Dermis blood vessel endothelial cell (primary cell): ENCODE measurements at regions not wholly inside any gene's neighbourhood (a gene's known extent, or its start where the extent isn't known, plus 50 kb on each side); places are given as distances from the start of the nearest gene placed in this dataset.

ENCODE experiments used
- DNase-seq: peaks from one replicate; pipeline ENCODE4 v3.0.0; 2010

GRCh38 chr12:127286281-127286680, 980.7 kb upstream of the TMEM132C start:
- no peak for DNase-seq

DNA sequence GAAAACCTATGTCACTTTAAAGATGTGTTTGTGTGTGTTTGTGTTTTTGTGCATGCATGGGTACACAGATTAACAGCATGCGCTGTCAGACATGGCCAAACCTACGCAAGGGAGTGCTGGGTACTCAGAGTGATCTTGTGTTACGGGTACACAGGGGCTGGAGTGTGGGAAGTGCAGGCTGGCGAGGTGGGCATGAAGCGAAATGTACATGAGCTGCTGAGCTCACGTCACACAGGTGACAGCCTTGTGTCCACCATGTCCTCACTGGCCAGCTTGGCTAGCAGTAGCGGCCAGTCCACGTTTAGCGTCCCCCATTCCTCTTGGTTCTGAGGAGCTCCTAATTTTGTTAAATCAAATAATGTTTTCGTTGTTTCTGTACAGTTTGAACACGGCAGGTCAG, 979.7 kb upstream of the TMEM132C start:
- no peak for DNase-seq

GRCh38 chr12:127290251-127290650, 976.7 kb upstream of the TMEM132C start:
- no peak for DNase-seq

GRCh38 chr12:127292736-127293135, 974.2 kb upstream of the TMEM132C start:
- DNase-seq: no peak

DNA sequence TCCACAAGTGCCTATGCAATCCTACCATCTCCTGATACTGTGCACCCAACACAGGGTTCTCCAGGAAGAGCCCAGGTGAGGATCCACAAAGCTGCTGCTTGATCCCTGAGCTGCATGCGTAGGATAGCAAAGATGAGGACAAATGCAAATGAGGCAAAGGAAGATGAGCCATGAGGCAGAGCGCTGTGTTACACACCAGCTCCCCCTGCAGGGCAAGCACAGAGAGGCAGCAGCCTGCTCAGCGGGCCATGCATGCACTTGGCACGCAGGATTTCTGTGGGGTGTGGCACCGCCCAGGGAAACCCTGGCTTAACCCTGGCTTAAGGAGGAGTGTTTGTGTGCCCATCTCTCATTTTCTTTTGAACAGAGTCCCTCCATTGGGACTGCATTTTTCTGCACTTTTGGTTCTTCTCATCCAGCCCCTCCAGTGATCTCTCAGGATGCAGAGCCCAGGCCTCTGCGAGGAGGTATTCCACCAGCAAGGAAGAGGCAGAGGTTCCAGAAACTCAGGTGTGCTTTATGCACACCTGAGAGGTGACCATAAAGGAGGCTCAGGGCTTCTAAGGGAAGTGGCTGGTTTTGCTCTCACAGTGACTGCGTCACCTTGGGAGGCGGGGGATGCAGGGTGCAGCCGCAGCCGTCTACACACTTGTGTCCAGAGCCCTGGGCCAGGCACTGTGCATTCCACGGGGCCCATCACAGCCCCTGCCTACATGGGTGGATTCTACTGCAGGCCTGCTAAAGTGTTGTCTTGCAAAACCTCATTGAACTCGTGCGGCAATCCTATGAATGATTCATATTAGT, 973.3 kb upstream of the TMEM132C start:
- no peak for DNase-seq

DNA sequence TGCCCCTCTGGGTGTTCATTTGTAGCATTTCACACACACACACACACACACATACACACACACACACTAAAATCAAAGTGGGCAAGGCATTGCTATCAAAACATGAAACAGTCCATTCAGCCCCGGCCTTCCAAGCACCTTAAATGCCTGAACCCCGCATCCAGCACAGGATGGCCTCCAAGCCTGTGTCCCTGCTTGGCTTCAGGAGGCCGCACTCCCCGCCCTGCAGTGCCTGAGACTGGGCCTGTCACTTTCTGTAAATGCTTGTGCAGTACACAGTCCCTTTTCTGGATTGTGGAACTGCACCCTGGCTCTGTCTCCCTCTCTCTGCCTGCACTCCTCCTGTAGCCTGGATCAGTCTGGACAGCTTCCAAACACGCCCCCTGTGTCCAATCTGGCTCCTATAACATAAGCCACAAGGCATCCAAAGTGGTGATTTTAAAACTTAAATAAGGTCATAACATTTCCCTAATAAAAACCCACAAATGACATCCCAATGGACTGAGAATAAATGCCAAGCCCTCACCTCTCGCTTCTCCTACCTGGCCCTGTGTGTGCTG, 972.2 kb upstream of the TMEM132C start:
- no peak for DNase-seq

GRCh38 chr12:127295630-127296029, 971.3 kb upstream of the TMEM132C start:
- DNase-seq: no peak

DNA sequence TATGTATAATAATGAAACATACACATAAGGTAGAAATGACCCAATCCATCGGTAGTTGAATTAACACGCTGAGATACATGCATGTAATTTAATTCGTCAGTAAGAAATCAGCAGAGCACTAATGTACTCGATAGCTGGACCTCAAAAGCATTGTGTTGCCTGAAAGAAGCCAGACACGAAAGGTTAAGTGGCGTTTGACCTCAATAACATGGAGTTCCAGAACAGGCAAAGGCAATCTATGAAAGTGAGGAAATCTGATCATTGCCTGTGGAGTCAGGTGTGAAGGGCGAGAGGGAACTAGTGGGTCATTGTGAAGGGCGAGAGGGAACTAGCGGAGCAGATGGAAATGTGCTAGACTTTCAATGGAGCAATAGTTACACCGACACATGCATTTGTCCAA, 970.4 kb upstream of the TMEM132C start:
- no peak for DNase-seq

DNA sequence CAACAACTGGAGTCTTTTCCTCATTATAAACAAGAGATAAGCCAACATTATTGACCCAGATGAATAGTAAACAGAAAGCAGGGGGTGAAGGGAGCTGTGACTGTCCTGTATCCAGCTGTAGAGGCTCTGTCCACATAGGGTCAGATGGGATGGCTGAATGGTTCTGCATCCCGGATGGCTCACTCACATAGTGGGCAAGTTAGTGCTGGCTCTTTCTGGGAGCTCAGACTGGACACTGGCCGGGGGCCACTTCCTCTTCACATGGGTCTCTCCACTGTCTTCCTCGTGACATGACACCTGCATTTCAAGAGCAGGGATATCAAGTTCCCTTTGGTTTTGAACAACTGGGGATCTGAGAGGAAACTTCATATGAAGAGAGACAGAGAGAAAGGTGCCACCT, 969.6 kb upstream of the TMEM132C start:
- DNase-seq: no peak

GRCh38 chr12:127300075-127300474, 966.9 kb upstream of the TMEM132C start:
- DNase-seq: no peak

DNA sequence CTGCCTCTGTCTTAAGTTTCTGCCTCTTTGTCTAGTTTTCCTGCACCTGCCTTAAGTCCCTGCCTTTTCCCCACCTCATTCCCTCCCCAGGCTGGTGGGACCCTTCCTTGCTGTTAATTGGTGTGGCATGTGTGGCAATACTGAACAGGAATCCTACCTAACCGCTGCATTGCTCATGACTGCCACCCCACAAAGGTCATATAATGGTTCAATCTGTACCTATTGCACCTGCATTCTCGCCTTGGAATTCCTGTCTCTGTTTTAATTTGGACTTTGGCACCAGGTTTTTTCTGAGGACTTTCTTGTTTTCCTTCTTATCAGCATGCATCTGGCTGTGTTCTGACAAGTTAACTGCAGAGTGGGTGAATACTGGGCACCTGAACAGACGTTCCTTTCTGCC, 966.2 kb upstream of the TMEM132C start:
- DNase-seq: no peak

GRCh38 chr12:127301876-127302275, 965.1 kb upstream of the TMEM132C start:
- no peak for DNase-seq

- no peak for DNase-seq
Observed at GRCh38 chr12:127304751-127305725, 961.9 kb upstream of the TMEM132C start.

DNA sequence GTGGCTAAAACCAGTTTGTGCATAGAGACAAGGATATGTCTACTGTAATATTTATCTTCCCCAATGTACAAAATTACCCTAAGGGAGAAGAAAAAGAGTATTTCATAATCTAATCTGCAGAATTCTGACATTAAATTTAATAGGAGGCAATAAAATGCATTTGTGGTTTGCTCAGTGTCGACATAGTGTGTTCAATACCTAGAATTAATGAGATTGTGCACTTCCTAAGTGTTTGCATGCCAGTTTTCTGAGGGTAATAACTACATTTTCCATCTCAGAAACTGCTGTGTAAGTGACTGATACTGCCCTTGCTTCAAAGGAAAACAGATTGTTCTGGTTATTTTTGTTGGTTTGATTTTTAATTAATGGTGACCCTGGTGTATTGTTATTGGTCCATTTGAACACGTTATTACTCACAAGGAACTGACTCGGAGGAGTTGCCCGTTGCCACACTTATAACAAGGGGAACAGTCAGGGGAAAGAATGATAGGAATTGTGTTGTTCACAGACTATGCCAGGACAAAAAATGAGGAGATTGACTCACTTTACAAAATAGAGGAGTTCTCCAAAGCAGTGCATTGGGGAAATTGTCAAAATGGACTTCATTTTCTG, 960.3 kb upstream of the TMEM132C start:
- no peak for DNase-seq

DNA sequence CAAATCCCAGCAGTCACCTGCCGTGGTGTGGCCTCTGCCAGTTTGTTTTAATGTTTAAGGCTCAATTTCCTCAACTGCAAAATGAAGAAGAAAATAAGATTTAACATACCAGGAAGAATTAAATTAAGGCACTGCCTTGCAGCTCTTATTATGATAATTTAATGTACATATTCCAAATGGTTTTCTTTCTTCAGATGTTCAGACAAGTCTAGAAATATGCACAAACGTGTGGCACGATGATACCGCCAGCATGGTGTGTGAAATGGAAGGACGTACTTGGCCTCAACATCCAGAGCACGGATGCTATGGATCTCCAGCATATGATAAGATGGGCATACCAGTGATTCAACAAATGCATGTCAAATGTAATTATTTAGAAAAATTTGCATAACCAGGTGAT, 959.4 kb upstream of the TMEM132C start:
- no peak for DNase-seq

DNA sequence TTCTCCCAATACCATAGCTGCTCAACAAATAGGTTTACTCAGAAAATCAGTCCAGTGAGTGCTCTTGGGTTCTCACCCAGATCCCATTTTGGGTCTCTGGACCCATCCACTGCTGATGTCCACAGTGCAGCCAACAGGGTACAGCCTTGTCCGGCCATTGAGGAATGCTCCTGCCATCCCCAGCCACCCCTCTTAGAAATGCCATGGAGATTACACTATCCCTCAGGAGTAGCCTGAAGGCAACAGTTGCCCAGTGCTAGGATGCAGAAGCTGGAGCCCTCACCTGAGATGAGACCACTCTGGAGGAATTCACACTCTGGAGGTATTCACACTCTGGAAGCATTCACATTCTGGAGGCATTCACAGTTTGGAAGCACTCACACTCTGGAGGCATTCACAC, 958.8 kb upstream of the TMEM132C start:
- DNase-seq: no peak

- DNase-seq: no peak
Observed at GRCh38 chr12:127310548-127310947, 956.4 kb upstream of the TMEM132C start.

- DNase-seq: no peak
Observed at GRCh38 chr12:127311720-127312364, 955.1 kb upstream of the TMEM132C start.

DNA sequence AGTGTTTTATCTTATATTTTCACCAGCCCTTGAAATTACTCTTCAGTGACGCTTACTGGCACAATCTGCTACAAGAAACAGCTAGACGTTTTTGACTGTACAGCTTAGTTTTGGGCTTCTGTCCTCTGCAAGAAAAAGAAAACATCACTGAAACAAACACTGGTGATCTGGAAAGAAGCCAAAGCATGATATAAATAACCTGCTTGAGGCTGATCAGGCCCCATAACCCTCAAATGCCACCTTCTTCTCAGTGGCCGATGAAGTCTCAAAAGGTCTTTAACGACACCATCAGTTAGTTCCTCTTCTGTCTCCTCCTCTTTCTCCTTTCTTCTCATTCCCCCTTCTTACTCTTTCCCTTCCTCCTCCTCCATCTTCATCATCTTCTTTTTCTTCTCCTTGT, 942.3 kb upstream of the TMEM132C start:
- DNase-seq: no peak

DNA sequence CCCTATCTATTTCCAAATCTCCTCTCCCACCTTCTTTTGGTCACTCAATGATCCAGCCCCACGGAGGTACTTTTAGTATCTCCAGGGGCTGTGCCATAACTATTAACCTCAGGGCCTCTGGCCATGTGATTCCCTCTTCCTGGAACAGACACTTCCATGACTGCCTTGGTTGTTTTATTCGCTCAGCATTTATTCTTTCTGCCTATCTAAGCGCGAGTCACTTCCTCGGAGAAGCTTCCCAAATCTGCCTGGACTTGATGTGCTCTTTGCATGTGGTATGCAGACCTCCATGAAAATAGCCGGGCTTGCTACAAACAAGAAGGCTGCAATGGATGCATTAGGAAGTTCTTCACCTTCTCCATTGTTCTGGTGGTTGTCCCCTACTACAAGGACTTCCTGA, 939.0 kb upstream of the TMEM132C start:
- DNase-seq: no peak

DNA sequence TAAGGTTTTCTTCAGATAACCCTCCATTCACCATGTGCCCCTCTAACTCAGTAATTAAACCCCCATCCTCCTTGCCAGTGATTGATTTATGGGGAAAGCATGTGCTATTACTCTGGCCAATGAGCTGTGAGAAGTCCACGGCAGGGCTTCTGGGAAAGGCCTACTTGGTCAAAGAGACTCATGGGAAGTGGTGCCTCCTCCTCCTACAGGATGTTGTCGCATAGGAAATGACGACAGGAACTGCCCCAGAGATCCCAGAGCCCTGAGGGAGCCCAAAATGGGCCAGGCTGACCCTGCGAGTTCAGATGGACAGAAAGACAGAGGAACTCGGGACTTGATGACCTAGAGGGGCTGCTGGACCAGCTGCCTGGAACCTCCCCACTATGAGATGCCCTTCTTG, 938.1 kb upstream of the TMEM132C start:
- DNase-seq: no peak

GRCh38 chr12:127334365-127334764, 932.6 kb upstream of the TMEM132C start:
- no peak for DNase-seq
